ENCODE measurements at regions not wholly inside any gene's neighbourhood (a gene's known extent, or its start where the extent isn't known, plus 50 kb on each side); places are given as distances from the start of the nearest gene placed in this dataset.
"Not testable (repeated sequence)": the region's sequence is repeated elsewhere in the genome, so short reads cannot be mapped to it uniquely, and the experiment has no call there.

DNA sequence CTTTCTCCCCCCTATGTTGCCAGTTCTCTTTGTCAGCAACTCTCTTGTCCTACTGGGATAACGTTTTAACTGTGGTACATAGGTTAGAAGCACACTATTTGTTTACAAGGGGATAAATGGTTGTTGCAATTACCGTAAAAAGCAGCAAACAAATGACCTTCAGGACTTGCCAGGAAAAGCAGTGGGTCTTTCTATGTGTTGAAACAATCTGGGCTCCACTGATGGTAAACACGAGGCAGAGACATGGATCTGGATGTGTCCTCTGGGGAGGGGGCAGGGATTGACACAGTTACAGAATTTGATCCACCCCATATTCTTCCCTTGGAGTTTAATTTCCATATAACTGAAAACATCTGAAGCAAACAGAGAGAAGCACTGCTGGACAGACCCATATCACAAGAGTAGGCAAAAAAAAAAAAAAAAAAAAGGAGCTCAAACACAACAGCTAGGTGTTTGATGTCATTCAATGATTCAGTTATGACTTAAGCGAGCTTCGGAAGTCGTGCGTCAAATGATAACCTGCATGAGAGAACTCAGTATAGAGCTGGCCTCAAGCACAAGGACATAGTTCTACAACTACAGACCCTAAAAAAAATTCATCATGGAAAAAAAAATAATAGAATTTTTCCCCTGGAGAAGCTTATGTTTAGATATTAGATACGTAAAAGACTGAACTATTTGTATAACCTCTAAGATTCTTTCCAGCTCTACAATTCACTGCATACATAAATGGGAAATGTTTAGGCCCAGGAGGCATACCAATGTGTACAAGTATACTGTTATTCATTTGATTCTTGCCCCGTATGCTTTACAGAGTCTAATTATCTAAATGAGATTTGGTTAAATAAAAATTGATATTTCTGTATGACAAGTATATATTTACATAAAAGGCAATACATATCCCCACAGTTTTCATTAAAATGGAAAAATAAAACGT lies 127.7 kb downstream of the ALDH8A1 start:
- DNase-seq: no peak

DNA sequence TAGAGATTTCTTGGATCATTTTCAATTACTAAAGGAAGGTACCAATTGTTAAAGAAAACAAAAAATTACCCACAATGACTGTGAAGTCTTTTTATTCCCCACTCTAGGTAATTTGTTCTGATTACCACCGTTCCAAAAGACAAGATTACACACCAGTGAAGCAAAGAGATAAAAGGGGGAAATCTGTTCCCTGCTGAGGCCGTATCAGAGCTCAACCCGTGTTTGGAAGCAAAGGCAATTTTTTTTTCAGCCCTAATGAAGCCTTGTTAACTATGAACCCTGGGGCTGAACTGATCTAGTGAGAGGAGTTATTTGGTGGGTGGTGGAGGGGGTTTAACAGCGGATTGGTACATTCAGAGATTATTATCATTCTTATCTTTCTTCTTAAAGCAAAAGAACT lies 128.5 kb downstream of the ALDH8A1 start:
- DNase-seq: no peak

DNA sequence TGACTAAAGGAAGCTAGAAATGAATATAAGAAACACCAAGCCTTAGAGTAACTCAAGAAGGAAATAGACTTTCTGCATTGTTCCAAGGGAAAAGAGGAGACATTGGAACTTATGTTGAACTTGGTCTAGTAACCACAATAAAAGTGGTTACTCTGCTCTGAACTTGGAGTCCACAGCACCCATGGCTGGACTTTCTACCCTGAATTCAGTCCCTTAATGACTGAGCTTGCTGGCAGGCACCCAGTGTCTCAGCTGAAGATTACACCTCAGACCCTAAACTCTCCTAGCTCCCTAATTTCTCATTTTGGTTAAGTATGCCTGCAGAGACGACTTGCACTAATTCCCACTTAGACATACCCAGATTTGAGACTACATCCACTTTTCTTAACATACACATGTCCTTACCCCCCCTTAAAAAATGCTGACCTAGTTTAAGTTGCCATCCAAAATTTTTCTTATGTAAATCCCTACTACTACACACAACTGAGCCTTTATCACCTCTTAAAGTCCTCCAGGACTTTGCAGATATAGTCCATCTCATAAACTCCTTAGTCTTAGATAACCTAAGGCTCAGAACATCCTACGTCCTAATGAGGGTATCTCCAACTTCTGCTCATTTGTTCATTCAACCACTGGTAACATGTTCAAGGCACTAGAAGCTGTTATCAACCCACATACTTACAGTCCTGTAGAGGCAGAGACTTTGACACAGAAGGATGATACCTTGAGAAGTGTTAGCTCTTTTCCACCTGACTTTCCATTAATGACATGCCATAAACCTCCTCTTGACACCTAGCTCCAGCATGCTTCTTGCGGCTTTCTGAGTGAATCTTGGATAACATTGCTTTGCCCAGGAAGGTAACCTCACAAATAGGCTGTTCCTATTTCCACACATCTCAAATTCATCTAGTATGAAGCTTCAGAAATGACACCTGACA lies 129.8 kb downstream of the ALDH8A1 start:
- no peak for DNase-seq

DNA sequence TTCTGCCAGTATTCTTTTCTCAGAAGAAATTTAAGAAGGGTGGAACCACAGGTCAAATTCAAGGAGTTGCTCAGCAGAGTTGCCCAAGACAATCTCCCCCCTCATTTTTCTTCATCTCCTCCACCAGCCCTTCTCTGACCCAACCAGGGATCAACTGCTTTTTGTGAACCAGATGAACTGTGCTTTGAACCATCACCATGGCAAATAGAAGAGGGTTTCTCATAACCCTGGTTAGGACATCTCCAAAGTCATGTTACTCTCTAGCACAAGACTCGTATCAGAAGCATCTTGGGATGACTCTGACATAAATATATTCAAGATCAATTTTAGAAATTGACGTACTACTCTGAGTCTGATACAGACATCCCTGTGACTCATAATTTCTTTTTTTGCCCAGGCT lies 130.7 kb downstream of the ALDH8A1 start:
- no peak for DNase-seq

DNA sequence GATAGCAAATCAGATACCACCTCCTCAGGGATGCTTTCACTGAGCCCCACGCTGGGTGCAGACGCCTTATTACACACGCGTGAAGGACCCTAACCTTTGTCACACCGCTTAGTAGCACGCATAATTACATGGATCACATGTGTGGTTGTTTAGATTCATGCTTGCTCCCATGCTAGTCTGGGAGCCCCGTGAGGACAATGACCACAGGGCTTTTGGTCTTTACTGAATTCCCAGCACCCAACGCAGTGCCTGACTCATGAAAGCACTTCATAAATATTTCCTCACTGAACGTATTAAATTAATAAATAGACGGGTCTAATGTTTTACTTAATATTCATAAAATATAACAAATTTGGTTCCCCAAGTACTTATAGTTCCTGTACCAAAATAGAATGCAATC lies 132.5 kb downstream of the ALDH8A1 start:
- no peak for DNase-seq

DNA sequence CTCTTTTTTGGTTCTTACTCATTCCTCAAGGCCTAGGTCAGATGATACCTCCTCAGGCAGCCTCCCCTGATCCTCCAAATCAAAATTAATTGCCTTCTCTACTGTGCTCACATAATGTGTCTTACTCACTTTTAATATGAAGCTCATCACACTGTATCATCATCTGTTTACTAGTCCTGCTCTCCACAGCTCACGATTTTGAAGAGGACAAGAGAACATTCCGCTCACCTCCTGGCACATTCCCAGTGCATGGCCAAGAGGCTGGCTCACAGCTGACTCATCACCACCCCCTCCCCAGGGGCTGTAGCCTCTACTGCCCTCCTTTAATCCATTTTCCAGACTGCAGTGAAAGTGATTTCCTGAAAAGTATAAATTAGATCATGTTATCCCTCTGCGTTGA lies 133.1 kb downstream of the ALDH8A1 start:
- DNase-seq: no peak

DNA sequence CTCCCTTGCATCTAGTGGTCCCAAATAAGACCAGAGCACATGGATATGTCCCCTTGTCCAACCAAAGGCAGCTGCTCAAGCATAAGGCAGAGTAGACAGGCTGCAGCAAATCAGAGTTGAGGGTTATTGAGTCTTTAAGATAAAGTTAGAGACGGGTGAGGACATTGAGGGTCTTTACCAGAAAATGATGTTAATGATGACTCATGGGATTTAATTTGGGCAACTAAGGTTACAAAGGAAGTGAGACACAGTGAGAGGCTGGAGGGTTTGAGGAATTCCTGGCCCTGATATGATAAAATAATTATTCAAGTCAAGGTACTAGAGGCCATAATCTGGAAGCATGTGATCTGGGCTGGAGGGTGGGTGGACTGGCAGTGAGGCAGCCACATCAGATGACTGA lies 133.6 kb downstream of the ALDH8A1 start:
- no peak for DNase-seq

DNA sequence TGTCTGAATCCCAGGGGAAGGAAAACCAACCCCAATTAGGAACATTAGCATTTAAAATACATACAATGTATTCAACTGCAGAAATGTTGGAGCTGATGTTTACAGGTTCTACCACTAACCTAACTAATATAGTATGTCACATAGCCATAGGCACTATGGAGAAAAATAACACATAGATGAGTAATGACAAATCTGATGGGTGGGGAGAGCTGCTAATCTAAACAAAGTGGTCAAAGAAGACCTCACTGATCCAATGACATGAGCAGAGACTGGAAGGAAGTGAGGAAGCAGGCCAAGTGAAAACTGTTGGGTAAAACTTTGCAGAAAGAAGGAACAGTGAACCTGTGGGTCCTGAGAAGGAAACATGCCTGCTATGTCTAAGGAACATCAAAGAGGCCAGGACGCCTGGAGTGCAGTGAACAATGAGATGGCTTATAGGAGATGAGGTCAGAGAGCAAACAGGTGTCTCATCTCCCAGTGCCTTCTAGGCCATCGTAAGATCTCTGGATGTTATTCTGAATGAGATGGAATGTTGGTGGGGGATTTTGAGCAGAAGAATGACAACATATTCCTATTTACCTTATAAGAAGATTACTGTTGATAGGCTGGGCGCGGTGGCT lies 135.7 kb downstream of the ALDH8A1 start:
- DNase-seq: no peak

DNA sequence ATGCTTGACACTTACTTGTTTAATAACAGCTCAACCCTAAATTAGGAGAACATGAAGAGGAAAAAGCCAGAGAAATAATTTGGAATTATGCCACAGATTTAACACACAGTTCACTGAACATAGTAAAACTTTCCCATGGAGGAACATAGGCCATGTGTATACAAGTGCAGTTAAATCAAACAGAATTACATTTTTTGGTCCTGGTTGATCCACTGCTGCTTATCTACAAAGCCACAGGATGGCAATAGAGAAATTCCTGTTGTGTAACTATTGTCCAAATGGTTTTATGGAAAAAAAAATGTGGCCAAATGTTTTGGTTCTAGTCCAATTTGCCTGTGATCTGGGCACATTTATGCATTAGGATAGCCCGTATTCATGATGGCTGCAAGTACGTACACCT lies 136.8 kb downstream of the ALDH8A1 start:
- DNase-seq: no peak

DNA sequence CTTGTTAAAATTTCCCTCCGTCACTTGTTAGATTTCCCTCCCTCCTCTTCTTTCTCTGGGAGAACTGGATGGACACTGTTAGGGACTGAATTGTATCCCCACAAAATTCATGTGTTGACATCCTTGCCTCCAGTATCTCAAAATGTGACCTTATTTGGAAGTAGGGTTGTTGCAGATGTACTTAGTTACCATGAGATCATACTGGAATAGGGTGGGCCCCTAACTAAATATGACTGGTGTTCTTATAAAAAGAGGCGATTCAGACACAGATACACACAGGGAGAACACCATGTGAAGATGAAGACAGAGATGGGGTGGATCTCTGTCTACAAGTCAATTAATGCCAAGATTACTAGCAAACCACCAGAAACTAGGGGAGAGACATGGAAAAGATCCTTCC lies 139.5 kb downstream of the ALDH8A1 start:
- DNase-seq: no peak

DNA sequence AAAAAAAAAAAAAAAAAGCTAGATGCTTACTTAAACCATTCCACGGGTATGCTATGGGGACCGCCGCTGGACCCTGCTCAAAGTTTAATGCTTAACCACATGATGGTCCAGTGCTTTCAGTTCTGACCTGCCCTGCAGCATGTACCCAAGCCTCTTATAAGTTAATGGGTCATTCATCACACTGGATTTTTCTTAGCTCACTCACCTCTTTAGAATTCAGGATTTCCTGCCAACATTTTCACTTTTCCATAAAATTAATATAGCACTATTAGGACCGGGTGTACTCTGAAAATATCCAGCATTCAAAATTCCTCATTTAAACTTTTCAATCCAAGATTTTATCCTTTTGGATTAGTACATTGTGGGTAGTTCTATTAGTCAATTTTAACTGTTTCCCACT lies 140.8 kb downstream of the ALDH8A1 start:
- DNase-seq: no peak

DNA sequence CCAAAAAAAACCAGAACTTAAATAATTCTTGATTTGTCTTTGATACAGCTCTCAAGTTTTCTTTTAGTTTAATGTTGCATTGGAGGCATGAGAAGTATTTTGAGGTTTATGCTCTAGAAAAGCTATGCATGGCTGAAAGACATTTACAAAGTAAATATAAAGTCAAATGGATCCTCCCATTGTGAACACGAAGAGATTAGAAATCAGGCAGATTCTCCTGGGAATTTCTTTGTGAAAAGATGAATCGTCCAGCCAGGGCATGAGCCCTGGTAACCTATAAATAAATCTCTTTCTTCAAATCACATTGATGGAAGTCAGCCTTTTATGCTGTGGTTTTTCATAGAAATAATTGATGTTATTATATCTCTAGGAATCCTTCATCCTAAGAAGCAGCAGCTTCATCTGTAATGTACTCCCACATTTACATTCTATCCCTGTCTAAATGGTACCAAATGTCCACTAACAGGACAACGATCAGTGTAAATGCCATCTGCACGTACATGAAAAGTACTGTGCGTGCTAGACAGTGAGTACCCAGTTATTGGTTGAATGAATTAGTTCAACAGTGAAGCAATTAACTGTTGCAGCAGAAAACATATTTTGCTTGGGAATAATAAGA lies 143.6 kb downstream of the ALDH8A1 start:
- DNase-seq: no peak

DNA sequence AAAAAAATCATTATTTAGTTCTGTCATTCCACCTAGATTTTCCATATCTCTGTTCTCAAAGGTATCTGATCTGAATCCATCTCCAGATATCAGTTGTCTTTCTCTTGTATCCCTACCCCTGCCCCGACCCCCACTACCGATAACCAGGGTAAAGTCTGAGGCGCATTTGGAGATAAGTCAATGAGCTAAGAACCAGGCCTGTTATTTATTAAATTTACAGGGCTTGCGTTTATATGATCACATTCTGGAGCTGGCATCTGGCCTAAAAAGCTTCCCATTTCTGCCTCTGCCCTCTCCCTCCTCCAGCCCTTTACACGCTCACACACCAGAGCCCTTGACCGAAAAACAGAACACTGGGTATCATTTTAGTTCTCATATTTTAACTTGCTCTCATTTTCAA lies 144.7 kb downstream of the ALDH8A1 start:
- DNase-seq: no peak

DNA sequence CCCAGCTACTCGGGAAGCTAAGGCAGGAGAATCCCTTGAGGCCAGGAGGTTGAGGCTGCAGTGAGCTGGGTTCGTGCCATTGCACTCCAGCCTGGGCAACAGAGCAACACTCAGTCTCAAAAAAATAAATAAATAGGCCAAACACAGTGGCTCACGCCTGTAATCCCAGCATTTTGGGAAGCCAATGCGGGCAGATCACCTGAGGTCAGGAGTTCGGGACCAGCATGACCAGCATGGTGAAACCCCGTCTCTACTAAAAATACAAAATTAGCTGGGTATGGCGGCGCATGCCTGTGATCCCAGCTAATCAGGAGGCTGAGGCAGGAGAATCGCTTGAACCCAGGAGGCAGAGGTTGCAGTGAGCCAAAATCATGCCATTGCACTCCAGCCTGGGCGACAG lies 145.6 kb downstream of the ALDH8A1 start:
- not testable (repeated sequence) for DNase-seq

DNA sequence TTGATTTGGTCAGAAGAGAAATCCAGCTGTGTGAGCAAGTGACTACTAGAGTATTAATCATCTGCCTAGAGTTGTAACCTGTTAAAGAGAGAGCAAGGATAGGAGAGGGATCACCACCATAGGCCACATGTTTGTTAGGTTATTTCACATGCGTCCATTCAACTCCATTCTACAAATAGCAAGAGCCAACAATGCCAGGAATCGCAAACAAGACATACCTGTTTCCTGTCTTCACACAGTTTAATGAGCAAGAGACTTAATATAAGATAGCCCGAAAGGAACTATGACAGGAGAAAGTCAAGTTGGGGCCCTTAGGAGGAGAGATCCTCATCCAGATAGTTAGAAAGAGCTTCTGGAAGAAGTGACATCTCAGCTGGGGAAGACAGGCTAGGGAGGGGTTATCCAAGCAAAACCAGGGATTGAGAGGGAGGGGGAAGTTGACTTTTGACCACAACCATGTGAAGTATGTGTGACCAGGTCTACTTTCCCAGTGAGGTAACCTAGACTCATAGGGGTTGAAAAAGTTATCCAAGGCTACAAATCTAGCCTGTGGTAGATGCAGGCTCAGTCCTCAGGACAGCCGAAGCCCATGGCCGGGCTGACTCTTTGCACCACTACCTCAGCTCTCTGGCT lies 147.4 kb downstream of the ALDH8A1 start:
- no peak for DNase-seq

DNA sequence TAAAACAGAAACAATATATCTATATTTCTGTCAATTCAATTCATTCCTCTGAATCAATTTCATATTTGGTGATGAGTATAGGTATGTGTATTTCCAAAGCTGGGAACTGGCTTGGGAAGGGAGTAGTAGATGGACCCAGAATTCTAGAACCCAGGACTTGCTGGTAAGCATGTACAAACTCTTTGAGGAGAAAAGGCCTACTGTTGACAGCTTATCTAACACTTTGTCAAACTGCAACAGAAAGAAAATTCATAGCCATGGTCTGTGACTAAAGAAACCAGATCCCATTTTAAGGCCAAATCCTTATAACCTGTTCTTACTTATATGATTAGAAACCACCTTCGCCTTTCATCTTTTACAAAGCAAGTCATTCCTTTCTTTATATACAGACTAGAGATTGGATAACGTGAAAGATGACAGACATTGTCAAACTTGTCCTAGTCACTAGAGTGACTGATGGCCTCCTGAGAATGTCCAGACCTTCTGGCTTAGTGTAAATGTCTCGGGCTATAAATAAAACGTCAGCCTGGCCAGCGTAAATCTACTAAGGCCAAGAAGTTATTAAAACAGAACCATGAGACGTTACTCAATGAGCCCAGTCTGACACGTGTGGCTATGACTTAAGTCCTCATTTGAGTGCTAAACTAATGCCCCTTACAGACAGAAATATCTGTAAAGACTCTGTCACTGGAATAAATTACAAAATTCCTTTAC lies 152.3 kb downstream of the ALDH8A1 start:
- no peak for DNase-seq

DNA sequence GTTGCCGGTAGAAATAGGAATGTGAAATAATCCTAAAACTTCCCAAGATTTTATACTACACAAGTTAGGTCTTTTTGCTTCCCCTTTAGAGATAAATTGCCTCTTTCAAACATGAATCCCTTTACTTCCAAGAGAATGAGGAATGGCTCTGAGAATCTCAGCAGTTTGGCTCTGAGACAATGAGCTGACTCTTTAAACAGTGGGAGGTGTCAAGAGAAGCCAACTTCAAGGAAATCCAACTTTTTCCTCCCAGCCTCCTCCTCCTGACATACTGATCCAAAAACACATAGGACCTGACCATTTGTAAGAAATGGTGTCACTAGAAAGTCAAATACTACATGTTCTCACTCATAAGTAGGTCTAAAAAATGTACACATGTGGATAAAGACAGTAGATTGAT lies 154.2 kb downstream of the ALDH8A1 start:
- DNase-seq: no peak

DNA sequence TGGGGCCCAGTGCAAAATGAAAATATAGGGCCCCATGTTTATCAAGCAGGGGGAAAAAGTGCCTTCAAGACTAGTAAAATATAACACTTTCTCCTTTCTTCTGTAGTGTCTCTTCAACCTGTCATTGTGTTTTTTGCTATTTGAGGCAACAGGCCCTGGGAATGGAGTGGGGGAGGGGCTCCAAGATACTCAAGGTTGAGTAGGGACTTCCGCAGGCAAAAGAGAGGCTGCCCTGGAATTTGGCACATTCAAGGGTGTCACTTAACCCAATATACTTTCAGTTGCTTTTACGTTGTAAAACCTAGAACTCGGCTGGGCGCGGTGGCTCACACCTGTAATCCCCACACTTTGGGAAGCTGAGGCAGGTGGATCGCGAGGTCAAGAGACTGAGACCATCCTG lies 154.9 kb downstream of the ALDH8A1 start:
- no peak for DNase-seq

DNA sequence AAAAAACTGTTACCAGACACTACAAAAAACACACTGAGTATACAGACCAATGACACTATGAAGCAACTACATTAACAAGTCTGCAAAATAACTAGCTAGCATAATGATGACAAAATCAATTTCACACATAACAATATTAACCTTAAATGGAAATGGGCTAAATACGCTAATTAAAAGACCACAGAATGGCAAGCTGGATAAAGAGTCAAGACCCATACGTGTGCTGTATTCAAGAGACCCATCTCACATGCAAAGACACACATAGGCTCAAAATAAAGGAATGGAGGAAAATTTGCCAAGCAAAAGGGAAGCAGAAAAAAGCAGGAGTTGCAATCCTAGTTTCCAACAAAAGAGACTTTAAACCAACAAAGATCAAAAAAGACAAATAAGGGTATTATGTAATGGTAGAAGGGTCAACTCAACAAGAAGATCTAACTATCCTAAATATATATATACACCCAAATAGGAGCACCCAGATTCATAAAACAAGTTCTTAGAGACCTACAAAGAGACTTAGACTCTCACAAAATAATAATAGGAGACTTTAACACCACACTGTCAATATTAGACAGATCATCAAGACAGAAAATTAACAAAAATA lies 158.6 kb downstream of the ALDH8A1 start:
- DNase-seq: not testable (repeated sequence)

DNA sequence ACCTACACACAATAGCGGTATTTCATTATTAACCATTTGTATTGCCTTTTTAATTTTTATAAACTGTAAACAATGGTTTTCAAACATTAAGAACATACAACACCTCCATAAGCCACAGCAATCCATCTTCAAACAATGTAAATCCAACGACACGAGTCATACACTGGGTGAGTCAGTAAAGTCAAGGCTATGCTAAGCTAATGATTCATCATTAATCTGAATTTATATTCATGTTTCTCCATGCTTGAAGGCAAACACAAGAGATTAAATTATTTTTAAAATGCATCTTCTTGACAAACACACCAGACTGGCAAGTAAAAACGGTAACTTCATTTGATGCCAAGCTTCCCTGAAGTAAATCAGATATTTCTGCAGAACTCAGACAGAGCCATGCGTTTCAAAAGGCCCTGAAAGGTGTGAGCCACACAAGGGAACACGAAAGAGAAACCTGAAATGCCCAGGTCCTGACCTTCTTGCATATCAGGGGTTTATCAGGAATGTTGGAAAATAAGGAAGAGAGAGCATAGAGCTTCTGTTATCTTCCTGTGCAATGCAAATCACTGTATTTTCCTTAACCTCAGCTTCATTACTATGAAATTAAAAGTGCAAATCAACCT lies 162.5 kb downstream of the ALDH8A1 start:
- DNase-seq: no peak

DNA sequence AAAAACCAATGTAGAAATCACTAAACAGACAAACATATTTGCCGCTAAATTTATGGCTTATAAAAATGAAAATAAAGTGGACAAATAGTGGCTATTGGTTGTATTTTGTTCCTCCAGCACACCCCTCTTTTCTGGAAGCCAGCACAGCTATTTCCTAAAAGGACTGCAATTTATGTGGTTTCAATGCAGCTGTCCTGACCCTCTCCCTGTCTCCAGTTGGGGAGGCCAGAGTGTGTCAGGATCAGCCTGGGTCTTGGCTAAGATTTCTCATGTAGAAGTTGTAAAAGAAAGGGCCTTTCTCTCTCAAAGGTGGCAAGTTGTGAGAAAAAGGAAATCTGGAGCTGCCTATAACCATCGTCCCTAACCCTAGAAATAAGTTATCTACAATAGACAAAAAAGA lies 165.6 kb downstream of the ALDH8A1 start:
- DNase-seq: no peak

Measured in midbrain (tissue), 1 donor.